Transverse colon (tissue), 4 donors: ENCODE measurements at regions not wholly inside any gene's neighbourhood (a gene's known extent, or its start where the extent isn't known, plus 50 kb on each side); places are given as distances from the start of the nearest gene placed in this dataset.
"Not testable (repeated sequence)": the region's sequence is repeated elsewhere in the genome, so short reads cannot be mapped to it uniquely, and the experiment has no call there.

ENCODE experiments used
- DNase-seq: peaks from one replicate; pipeline ENCODE4 v3.0.0-alpha.2; 2019
- H3K27ac ChIP-seq, 4 donors: fragments of 200-600 bp; sonication (generic); 2 replicates each; pipeline ENCODE4 v1.5.1; 2016 to 2018; ENCODE audit warnings: inconsistent platforms in 4 of 4
- H3K27me3 ChIP-seq: fragments of 200-600 bp; sonication (generic); 2 replicates; pipeline ENCODE4 v1.5.1; 2017; ENCODE audit warnings: inconsistent platforms
- H3K36me3 ChIP-seq, 4 donors: fragments of 200-600 bp; sonication (generic); 2 replicates each; pipeline ENCODE4 v1.5.1; 2017 to 2019; ENCODE audit warnings: inconsistent platforms in 4 of 4
- H3K4me1 ChIP-seq, 4 donors: fragments of 200-600 bp; sonication (generic); 2 replicates each; pipeline ENCODE4 v1.5.1; 2017 to 2020; ENCODE audit warnings: inconsistent platforms in 4 of 4
- H3K4me3 ChIP-seq, 4 donors: fragments of 200-600 bp; sonication (generic); 1 replicate in 1 of 4; 2 replicates in 3 of 4; pipeline versions ENCODE4 v1.5.1 to v1.6.1; 2017 to 2019; ENCODE audit warnings: inconsistent platforms in 4 of 4
- H3K9me3 ChIP-seq, 2 donors: fragments of 200-600 bp; sonication (generic); 2 replicates each; pipeline ENCODE4 v1.5.1; 2017 to 2019; ENCODE audit warnings: inconsistent platforms in 2 of 2
- CTCF ChIP-seq, 5 experiments: fragments of 200-600 bp in 3 of 5; fragments of 450-650 bp in 2 of 5; sonication (generic) in 3 of 5; IDR thresholded peaks; 1 replicate in 2 of 5; 2 replicates in 3 of 5; pipeline ENCODE4 v1.5.1; 2016 to 2017; ENCODE audit warnings: antibody characterized with exemption in 5 of 5, inconsistent platforms in 3 of 5, mild to moderate bottlenecking in 2 of 5, moderate library complexity in 1 of 5
- EP300 ChIP-seq: sonication (generic); formaldehyde crosslinking; IDR thresholded peaks from one replicate; pipeline ENCODE4 v1.6.1; 2017; ENCODE audit warnings: antibody characterized with exemption, low read depth
- POLR2A ChIP-seq: fragments of 450-650 bp; IDR thresholded peaks from one replicate; pipeline ENCODE4 v1.6.1; 2016; ENCODE audit warnings: antibody characterized with exemption, mild to moderate bottlenecking, moderate library complexity
- POLR2AphosphoS5 ChIP-seq, 3 donors: sonication (generic); formaldehyde crosslinking; IDR thresholded peaks; one replicate each; pipeline ENCODE4 v1.6.1; 2016; ENCODE audit warnings: antibody characterized with exemption in 3 of 3
- WGBS, 2 donors: methylation state at CpG; one replicate each; pipeline ENCODE4 v1.1.5; 2018; ENCODE audit warnings: low coverage in 1 of 2; 5-methylcytosine and 5-hydroxymethylcytosine counted together
- in situ Hi-C, 4 donors: fragments of 200-750 bp; cut with MboI; loops; one replicate each; pipeline versions ENCODE4 v1.15.0 to v1.15.1; 2017; ENCODE audit warnings: low sequenced_read_pairs in 3 of 4, low pct_ligation_motif_present in 1 of 4, low pct_unique_long_range_greater_than_20kb in 1 of 4
- intact Hi-C: fragments of 100-400 bp; cut with DNase I; formaldehyde crosslinking; loops from one replicate; pipeline ENCODE4 v1.15.1; 2023; ENCODE audit warnings: low total_unique reads

GRCh38 chr2:39834426-39834825 is 55.4 kb upstream of the THUMPD2 start:
- no peak for DNase-seq
- H3K4me3 ChIP-seq, result no peak overlapping the region
- in situ Hi-C loops (no loop called here), intact Hi-C loops (no loop called here)
- H3K27ac ChIP-seq, result no peak overlapping the region
- TF ChIP-seq POLR2A (no peak), POLR2AphosphoS5 (IDR thresholded peaks at IDR 0.05) (no peak), EP300 (no peak), CTCF (IDR thresholded peaks at IDR 0.05) (no peak)
- peaks cover 4% of the 10 kb centered on the region in 2 donors for H3K9me3 ChIP-seq
- WGBS, 2 donors, result 82 to 100% methylated on average over 1 to 2 of the region's 2 CpGs
- no peaks in the 10 kb centered on the region for H3K27me3 ChIP-seq
- H3K36me3 ChIP-seq, result no peaks in the 10 kb centered on the region
- no peaks in the 10 kb centered on the region for H3K4me1 ChIP-seq

- in situ Hi-C loops, result not testable (repeated sequence)
- WGBS, 2 donors, result 64% methylated on average over 4 of the region's 4 CpGs; no CpG with 5 or more reads in 1 of the 2 donors
Measured at GRCh38 chr2:39830610-39831009, 51.6 kb upstream of the THUMPD2 start.

More at GRCh38 chr2:39830610-39831009, 51.6 kb upstream of the THUMPD2 start:
- H3K27ac ChIP-seq, H3K4me3 ChIP-seq, H3K9me3 ChIP-seq, H3K27me3 ChIP-seq, intact Hi-C loops, H3K36me3 ChIP-seq, DNase-seq, H3K4me1 ChIP-seq: not testable (repeated sequence)
